CD8-positive, alpha-beta memory T cell (primary cell): ENCODE measurements at regions not wholly inside any gene's neighbourhood (a gene's known extent, or its start where the extent isn't known, plus 50 kb on each side); places are given as distances from the start of the nearest gene placed in this dataset.
A peak's percentile ranks its signal among the peaks of the same experiment; 100 is the strongest.

ENCODE experiments used
- CTCF ChIA-PET: fragments of 350-600 bp; sonication (Branson Sonifier 250); formaldehyde crosslinking; loops from one replicate; lab custom pipeline; 2021; ENCODE audit warnings: antibody characterized with exemption; lab: Charles Lee
- POLR2A ChIA-PET: fragments of 350-600 bp; sonication (Branson Sonifier 250); formaldehyde crosslinking; loops from one replicate; lab custom pipeline; 2021; ENCODE audit warnings: antibody characterized with exemption; lab: Charles Lee
- DNase-seq, 5 donors: peaks; one replicate each; pipeline versions ENCODE4 v3.0.0 to v3.0.0-alpha.2; 2020 to 2022; ENCODE audit warnings: mixed read lengths in 1 of 5
- H3K27ac ChIP-seq: one replicate; pipeline ENCODE4 v1.7.0; 2013; ENCODE audit warnings: low read depth, mild to moderate bottlenecking, low read length, moderate library complexity
- H3K27me3 ChIP-seq: 2 replicates; pipeline ENCODE4 v1.7.0; 2013; ENCODE audit warnings: low read length, mild to moderate bottlenecking; ENCODE audit not compliant: insufficient read depth, poor library complexity, severe bottlenecking
- H3K36me3 ChIP-seq: 2 replicates; pipeline ENCODE4 v1.7.0; 2013; ENCODE audit warnings: mild to moderate bottlenecking, low read length, moderate library complexity; ENCODE audit not compliant: insufficient read depth
- H3K4me1 ChIP-seq: 2 replicates; pipeline ENCODE4 v1.7.0; 2013; ENCODE audit warnings: mild to moderate bottlenecking, low read length, moderate library complexity; ENCODE audit not compliant: insufficient read depth
- H3K4me3 ChIP-seq: 2 replicates; pipeline ENCODE4 v1.7.0; 2013; ENCODE audit warnings: mild to moderate bottlenecking, low read length
- H3K9me3 ChIP-seq: 2 replicates; pipeline ENCODE4 v1.7.0; 2013; ENCODE audit warnings: mild to moderate bottlenecking, low read length
- H3K27ac Mint-ChIP-seq, 8 donors: one replicate each; pipeline ENCODE4 v1.8.0; 2020 to 2021; ENCODE audit warnings: mixed read lengths in 8 of 8, mild to moderate bottlenecking in 6 of 8, inconsistent platforms in 3 of 8, moderate library complexity in 3 of 8
- H3K27me3 Mint-ChIP-seq, 2 donors: one replicate each; pipeline ENCODE4 v1.8.0; 2020 to 2021; ENCODE audit warnings: mixed read lengths in 2 of 2, mild to moderate bottlenecking in 1 of 2, moderate library complexity in 1 of 2
- H3K36me3 Mint-ChIP-seq, 3 donors: one replicate each; pipeline ENCODE4 v1.8.0; 2020 to 2021; ENCODE audit warnings: mixed read lengths in 3 of 3, inconsistent platforms in 1 of 3, mild to moderate bottlenecking in 1 of 3
- H3K4me1 Mint-ChIP-seq, 3 donors: one replicate each; pipeline ENCODE4 v1.8.0; 2020 to 2021; ENCODE audit warnings: mixed read lengths in 3 of 3, inconsistent platforms in 1 of 3, mild to moderate bottlenecking in 1 of 3
- H3K4me3 Mint-ChIP-seq, 7 donors: one replicate each; pipeline ENCODE4 v1.8.0; 2020 to 2021; ENCODE audit warnings: mixed read lengths in 7 of 7, mild to moderate bottlenecking in 6 of 7, moderate library complexity in 4 of 7, inconsistent platforms in 2 of 7
- H3K9me3 Mint-ChIP-seq, 5 donors: one replicate each; pipeline ENCODE4 v1.8.0; 2020 to 2022; ENCODE audit warnings: mixed read lengths in 5 of 5, mild to moderate bottlenecking in 3 of 5, moderate library complexity in 2 of 5, inconsistent platforms in 1 of 5

DNA sequence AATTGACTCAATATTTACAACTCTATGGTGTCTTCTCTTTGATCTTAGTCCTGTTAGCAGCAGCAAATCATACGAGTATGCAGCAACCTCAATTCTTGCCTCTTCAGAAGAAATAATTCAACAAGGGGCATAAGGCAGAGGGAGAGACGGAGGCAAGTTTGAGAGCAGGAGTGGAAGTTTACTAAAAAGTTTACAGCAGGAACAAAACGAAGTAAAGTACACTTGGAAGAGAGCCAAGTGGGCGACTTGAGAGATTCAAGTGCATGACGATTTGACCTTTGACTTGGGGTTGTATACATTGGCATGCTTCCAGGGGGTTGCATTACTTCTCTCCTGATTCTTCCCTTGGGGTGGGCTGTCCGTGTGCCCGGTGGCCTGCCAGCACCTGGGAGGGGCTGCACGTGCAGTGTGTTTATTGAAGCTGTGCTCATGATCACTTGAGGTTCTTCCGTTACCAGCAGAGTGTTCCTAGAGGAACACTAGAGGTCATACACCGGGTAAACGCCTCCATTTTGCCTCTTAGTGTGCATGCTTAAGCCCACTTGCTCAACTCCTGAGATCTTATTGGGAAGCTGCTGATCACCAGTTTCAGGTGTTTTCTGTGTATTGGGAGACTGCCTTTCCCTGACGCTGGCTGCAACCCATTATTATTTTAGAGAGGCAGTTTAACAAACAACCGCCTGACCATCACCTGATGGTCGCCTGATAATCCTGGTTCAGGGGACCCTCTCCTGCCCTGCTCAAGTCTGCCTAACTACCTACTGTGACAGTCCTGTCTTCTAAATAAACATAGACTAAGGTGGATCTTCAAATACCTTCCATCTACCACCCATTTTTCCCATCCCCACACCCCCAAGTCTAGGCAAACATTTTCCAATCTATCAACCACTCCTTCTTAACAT, 172.4 kb upstream of the MYLIP start:
- no peaks in the 10 kb centered on the region for H3K27me3 Mint-ChIP-seq
- POLR2A ChIA-PET = no interaction called here
- peak overlapping the region in 6 of 7 donors; percentile 29 to 71 (median 52) for H3K4me3 Mint-ChIP-seq
- Histone ChIP-seq H3K36me3 (no peaks in the 10 kb centered on the region), H3K27me3 (no peaks in the 10 kb centered on the region), H3K4me3 (no peak overlapping the region), H3K4me1 (no peaks in the 10 kb centered on the region), H3K27ac (no peak overlapping the region), H3K9me3 (no peaks in the 10 kb centered on the region)
- CTCF ChIA-PET = no interaction called here
- peaks cover 12 to 27% (median 27%) of the 10 kb centered on the region in 3 donors for H3K4me1 Mint-ChIP-seq
- peaks cover 0 to 1% (median 0%) of the 10 kb centered on the region in 3 donors for H3K36me3 Mint-ChIP-seq
- H3K9me3 Mint-ChIP-seq = no peaks in the 10 kb centered on the region
- DNase-seq = no peak
- H3K27ac Mint-ChIP-seq = peak overlapping the region in 1 of 8 donors; percentile 14

DNA sequence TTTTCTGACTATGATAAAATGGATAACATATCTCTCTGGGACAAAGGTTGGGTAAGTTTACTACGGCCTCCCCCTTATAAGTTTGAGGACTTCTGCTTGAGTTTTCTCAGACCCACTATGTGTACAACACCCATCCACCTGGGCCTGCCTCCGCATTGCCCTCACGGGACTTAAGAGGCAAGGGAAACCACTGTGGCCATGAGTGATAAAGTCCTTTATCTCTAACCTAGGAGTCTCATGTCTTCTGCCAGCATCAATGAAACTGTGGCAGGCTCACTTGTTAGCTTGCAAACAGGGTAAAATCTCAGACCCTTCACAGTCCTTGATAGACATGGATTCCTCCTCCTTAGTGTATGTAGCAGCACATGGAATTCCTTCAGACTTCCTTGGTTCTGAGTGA, 173.4 kb upstream of the MYLIP start:
- no peaks in the 10 kb centered on the region for H3K36me3 ChIP-seq
- H3K9me3 ChIP-seq = no peaks in the 10 kb centered on the region
- H3K4me3 ChIP-seq = no peak overlapping the region
- ChIA-PET POLR2A (no interaction called here), CTCF (no interaction called here)
- H3K4me1 ChIP-seq = no peaks in the 10 kb centered on the region
- Mint-ChIP-seq H3K27me3 (no peaks in the 10 kb centered on the region), H3K4me3 (no peak overlapping the region), H3K4me1 (peaks cover 12 to 27% (median 27%) of the 10 kb centered on the region in 3 donors), H3K36me3 (peaks cover 0 to 1% (median 0%) of the 10 kb centered on the region in 3 donors), H3K27ac (no peak overlapping the region), H3K9me3 (no peaks in the 10 kb centered on the region)
- H3K27ac ChIP-seq = no peak overlapping the region
- no peak for DNase-seq
- no peaks in the 10 kb centered on the region for H3K27me3 ChIP-seq

DNA sequence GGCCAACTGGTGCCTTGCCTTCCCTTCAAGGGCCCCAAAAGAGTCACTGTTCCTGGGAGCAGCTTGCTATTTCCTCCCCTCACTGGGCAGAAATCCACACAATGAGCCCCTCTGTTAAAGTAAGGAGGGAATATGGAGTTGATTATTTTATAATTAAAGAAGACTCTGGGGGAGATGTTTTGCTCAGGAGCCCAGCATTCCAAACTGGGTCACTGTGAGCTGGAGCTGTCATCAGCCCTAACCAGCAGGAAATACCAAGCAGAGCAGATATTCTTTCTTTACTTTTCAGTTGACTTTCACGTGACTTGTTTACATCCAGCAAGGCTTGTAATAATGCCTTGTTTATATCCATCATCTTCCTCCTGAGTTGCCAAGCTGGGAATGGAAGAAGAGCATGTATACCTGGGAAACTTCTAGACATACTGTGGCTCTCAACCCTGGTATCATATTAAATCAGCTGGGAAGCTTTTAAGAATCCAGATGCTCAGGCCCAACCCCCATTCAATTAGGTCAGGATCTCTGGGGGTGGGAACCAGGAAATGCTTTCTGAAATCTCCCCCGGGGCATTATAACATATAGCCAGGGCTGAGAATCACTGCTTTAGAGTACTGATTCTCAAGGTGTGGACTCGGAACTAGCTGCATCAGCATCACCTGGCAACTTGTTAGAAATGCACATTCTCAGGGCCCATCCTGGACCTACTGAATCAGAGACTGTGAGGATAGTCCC, 175.6 kb upstream of the MYLIP start:
- no peaks in the 10 kb centered on the region for H3K9me3 ChIP-seq
- H3K27me3 ChIP-seq = no peaks in the 10 kb centered on the region
- Mint-ChIP-seq H3K27me3 (no peaks in the 10 kb centered on the region), H3K36me3 (peaks cover 0 to 1% (median 0%) of the 10 kb centered on the region in 3 donors), H3K9me3 (no peaks in the 10 kb centered on the region), H3K27ac (peak overlapping the region in 5 of 8 donors; percentile 11 to 79 (median 66)), H3K4me1 (peaks cover 12 to 27% (median 27%) of the 10 kb centered on the region in 3 donors), H3K4me3 (peak overlapping the region in 2 of 7 donors; percentile 10 to 32)
- H3K27ac ChIP-seq = no peak overlapping the region
- H3K36me3 ChIP-seq = no peaks in the 10 kb centered on the region
- no peaks in the 10 kb centered on the region for H3K4me1 ChIP-seq
- H3K4me3 ChIP-seq = no peak overlapping the region
- ChIA-PET CTCF (no interaction called here), POLR2A (no interaction called here)
- no peak for DNase-seq

DNA sequence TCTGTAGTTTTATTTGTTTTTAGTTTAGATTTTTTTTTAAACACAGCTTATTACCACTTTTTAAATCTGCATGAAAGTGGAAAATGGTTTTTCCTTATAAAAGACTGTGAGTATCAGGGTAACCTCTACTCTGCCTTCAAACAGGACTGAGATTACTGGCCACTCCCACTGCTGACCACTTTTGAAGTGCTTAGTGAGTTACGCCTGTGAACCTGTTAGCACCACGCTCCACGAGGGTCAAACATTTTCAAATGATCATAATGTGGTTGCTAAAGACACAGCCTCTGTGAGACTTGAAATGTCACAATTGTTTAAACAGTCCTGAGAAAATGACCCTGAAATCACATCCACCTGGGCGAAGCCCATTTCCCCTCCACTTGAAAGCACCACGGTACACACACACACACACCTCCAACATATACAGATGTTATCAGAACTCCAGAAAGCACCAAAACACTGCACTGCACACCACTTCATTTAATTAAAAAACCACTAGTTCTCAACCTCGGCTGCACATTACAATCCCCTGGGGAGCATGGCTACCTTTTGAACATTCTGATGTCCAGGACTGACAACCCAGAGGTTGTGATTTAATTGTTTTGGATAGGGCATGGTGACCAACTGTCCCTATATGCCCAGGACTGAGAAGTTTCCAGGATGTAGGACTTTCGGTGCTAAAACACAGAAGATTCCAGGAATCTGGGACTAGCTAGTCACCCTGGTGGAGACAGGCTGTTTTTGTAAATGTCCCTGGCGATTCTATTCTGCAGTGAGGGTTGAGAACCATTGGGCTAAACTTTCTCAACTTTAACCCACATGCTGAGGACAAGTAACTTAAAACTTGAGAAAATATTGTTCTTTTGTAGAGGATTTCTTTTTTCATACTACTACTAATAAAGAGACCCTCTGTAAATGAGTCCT, 176.4 kb upstream of the MYLIP start:
- peaks cover 0 to 1% (median 0%) of the 10 kb centered on the region in 3 donors for H3K36me3 Mint-ChIP-seq
- H3K27ac Mint-ChIP-seq = peak overlapping the region in 3 of 8 donors; percentile 66 to 79 (median 75)
- CTCF ChIA-PET = no interaction called here
- Histone ChIP-seq H3K27me3 (no peaks in the 10 kb centered on the region), H3K4me1 (no peaks in the 10 kb centered on the region), H3K9me3 (no peaks in the 10 kb centered on the region), H3K4me3 (no peak overlapping the region), H3K27ac (no peak overlapping the region), H3K36me3 (no peaks in the 10 kb centered on the region)
- no peaks in the 10 kb centered on the region for H3K9me3 Mint-ChIP-seq
- POLR2A ChIA-PET = no interaction called here
- peak overlapping the region in 2 of 7 donors; percentile 5 to 39 for H3K4me3 Mint-ChIP-seq
- H3K27me3 Mint-ChIP-seq = no peaks in the 10 kb centered on the region
- no peak for DNase-seq
- H3K4me1 Mint-ChIP-seq = peaks cover 12 to 27% (median 27%) of the 10 kb centered on the region in 3 donors

DNA sequence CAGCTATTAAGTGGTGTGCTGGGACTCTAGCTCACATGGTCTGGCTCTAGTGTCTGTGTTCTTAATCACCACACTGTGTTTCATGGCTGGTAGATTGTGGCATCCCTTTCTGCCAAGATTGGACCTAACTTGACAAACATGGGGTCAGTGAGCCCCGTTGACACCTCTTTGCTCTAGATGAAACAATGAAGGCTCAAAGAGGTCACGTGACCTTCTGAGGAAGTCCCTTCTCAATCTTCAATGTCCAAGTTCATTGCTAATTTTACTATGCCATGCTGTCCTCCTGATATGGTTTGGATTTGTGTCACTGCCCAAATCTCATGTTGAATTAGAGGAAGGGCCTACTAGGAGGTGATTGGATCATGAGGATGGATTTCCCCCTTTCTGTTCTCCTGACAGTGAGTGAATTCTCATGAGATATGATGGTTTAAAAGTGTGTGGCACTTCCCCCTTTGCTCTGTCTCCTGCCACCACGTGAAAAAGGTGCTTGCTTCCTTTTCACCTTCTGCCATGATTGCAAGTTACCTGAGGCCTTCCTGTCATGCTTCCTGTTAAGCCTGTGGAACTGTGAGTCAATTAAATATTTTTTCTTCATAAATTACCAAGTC, 177.8 kb upstream of the MYLIP start:
- no peak overlapping the region for H3K4me3 Mint-ChIP-seq
- Histone ChIP-seq H3K4me1 (no peaks in the 10 kb centered on the region), H3K27me3 (no peaks in the 10 kb centered on the region), H3K36me3 (no peaks in the 10 kb centered on the region), H3K4me3 (no peak overlapping the region), H3K27ac (no peak overlapping the region), H3K9me3 (no peaks in the 10 kb centered on the region)
- ChIA-PET POLR2A (no interaction called here), CTCF (no interaction called here)
- H3K27ac Mint-ChIP-seq = no peak overlapping the region
- H3K36me3 Mint-ChIP-seq = peaks cover 0 to under 1% (median 0%) of the 10 kb centered on the region in 3 donors
- no peaks in the 10 kb centered on the region for H3K9me3 Mint-ChIP-seq
- no peaks in the 10 kb centered on the region for H3K27me3 Mint-ChIP-seq
- no peak for DNase-seq
- H3K4me1 Mint-ChIP-seq = peaks cover 2 to 21% (median 16%) of the 10 kb centered on the region in 3 donors

DNA sequence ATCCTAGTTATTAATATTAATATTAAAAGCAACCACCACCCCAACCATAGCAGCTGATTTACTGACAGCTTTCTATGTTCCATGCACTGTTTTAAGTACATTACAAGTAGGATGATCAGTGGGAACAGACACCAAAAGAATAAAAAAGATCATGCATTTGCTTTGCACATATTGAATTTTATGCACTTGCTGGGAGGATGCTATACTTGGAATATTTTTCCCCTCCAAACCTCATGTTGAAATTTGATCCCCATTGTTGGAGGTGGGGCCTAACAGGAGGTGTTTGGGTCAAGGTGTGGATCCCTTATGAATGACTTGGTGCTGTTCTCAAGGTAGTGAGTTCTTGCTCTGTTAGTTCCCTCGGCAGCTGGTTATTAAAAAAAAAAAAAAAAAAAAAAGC, 178.9 kb upstream of the MYLIP start:
- no peak overlapping the region for H3K27ac Mint-ChIP-seq
- H3K4me3 Mint-ChIP-seq = no peak overlapping the region
- H3K27me3 Mint-ChIP-seq = no peaks in the 10 kb centered on the region
- H3K9me3 Mint-ChIP-seq = no peaks in the 10 kb centered on the region
- H3K36me3 Mint-ChIP-seq = no peaks in the 10 kb centered on the region
- H3K4me1 Mint-ChIP-seq = peaks cover 0 to 19% (median 12%) of the 10 kb centered on the region in 3 donors
- no peak overlapping the region for H3K27ac ChIP-seq
- H3K4me3 ChIP-seq = no peak overlapping the region
- CTCF ChIA-PET = no interaction called here
- no peaks in the 10 kb centered on the region for H3K27me3 ChIP-seq
- no peaks in the 10 kb centered on the region for H3K4me1 ChIP-seq
- DNase-seq = no peak
- H3K36me3 ChIP-seq = no peaks in the 10 kb centered on the region
- POLR2A ChIA-PET = no interaction called here
- H3K9me3 ChIP-seq = no peaks in the 10 kb centered on the region

DNA sequence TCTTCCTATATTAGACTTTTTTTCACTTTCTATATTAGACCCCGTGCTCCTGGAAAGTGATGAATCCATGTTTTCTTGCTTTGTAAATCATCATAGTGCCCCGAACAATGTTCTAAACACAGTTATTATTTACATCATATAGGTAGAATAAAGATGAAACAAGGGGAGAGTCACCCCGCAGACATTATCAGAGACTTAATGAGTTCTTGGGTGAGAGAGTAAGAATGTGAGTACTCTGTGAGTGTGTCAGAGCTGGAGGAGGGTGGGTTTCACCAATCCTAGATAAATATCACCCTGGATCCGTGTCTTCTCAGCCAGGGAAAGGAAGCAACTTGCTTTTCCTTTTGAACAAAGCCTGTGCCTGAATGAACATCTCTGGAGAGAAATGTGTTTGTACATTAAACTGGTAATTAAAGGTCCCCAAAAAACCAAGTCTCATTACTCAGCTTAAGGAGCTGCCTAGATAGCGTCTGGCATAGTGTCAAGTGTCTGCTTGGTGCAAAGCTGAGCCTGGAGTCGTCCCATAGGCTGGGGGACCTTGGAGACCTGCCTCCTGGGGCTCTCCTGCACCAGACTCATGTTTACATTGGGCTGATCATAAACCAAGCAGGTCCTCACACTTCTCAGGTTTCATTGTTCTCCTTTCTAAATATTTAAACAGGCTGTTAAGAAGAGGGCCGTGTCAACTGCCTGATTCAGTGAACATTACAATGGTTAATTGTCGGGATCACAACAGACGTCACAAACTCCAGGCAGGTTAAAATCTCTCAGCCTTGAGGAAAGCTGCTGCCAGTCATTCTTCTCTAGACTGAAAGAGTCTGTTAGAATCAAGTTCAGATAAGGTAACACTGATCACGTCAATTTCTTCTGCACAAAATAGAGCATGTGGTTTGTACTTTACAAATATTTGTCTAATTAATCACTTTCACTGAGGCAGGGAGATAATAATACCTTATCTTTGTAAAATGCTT, 179.7 kb upstream of the MYLIP start:
- Mint-ChIP-seq H3K9me3 (no peaks in the 10 kb centered on the region), H3K4me1 (peaks cover 0 to 17% (median 10%) of the 10 kb centered on the region in 3 donors), H3K27ac (no peak overlapping the region), H3K4me3 (no peak overlapping the region), H3K27me3 (no peaks in the 10 kb centered on the region), H3K36me3 (no peaks in the 10 kb centered on the region)
- ChIA-PET CTCF (no interaction called here), POLR2A (no interaction called here)
- H3K27me3 ChIP-seq = no peaks in the 10 kb centered on the region
- no peak overlapping the region for H3K4me3 ChIP-seq
- DNase-seq = no peak
- no peaks in the 10 kb centered on the region for H3K4me1 ChIP-seq
- H3K36me3 ChIP-seq = no peaks in the 10 kb centered on the region
- no peak overlapping the region for H3K27ac ChIP-seq
- H3K9me3 ChIP-seq = no peaks in the 10 kb centered on the region
